KBM-7 (cell line): ENCODE measurements at regions not wholly inside any gene's neighbourhood (a gene's known extent, or its start where the extent isn't known, plus 50 kb on each side); places are given as distances from the start of the nearest gene placed in this dataset.

Experiments used
- DNase-seq: peaks from one replicate; pipeline ENCODE4 v3.0.0-alpha.2; 2015
- in situ Hi-C: fragments of 300-500 bp; cut with MboI; formaldehyde crosslinking; loops from 2 replicates; pipeline ENCODE4 v1.14.3; 2020; ENCODE audit warnings: low sequenced_read_pairs, low pct_unique_long_range_greater_than_20kb, mixed read lengths

GRCh38 chrY:8994001-8994400 is 343.3 kb upstream of the TSPY4 start:
- in situ Hi-C loops = no loop called here
- no peak for DNase-seq

DNA sequence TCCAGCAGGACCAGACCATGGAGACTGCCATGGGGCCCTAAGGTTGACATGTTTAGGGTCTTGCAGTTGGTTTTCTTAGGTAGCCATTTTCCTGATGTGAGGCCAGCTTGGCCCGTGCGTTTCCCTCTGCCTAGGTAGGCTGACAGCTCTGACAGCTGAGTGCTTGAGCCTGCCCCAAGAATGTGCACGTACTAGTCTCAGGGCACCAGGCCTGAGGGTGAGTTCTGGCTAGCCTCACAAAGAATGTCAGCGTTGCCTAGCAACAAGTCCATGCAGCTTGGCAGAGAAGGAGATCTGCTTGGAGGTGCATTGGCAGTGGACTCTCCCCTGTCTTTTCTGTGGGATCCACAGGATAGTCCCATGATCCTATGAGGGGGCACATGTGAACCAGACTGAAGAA is 336.0 kb upstream of the TSPY4 start:
- in situ Hi-C loops = no loop called here
- DNase-seq = no peak

- in situ Hi-C loops = no loop called here
- DNase-seq = no peak
These were observed 333.5 kb upstream of the TSPY4 start for GRCh38 chrY:9003739-9004138.

DNA sequence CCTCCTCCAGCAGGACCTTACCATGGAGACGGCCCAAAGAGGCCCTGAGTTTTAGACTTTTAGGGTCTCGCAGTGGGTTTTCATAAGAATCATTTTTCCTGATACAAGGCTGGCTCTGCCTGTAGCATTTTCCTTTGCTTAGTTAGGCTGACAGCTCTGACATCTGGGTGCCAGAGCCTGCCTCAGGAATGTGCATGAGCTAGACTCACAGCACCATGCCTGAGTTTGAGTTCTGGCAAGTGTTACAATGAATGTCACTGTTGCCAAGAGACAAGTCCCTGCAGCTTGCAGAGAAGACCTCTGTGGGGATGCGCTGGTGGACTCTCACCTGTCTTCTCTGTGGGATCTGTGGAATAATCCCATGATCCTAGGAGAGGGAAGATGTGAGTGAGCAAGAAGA is 328.6 kb upstream of the TSPY4 start:
- in situ Hi-C loops = no loop called here
- no peak for DNase-seq

DNA sequence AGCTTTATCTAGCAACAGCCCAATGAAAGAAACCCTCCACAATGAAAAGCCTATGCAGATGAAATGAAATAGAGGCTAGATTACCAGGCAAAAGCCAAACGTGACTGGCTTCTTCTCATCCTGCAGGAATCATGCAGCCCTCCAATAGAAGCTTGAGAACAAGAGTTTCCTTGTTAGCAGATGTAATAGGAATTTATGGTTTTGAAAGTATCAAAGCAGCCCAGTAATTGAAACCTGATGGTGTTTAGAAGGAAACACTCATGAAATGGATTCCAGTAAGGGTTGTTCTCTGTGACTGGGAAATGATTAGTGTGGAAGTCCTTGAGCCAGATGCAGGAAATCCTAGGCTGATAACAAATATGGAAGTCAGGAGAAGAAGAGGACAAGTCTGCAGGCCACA is 320.3 kb upstream of the TSPY4 start:
- DNase-seq = no peak
- in situ Hi-C loops = no loop called here

GRCh38 chrY:9018401-9018800 is 318.9 kb upstream of the TSPY4 start:
- DNase-seq = no peak
- in situ Hi-C loops = no loop called here

DNA sequence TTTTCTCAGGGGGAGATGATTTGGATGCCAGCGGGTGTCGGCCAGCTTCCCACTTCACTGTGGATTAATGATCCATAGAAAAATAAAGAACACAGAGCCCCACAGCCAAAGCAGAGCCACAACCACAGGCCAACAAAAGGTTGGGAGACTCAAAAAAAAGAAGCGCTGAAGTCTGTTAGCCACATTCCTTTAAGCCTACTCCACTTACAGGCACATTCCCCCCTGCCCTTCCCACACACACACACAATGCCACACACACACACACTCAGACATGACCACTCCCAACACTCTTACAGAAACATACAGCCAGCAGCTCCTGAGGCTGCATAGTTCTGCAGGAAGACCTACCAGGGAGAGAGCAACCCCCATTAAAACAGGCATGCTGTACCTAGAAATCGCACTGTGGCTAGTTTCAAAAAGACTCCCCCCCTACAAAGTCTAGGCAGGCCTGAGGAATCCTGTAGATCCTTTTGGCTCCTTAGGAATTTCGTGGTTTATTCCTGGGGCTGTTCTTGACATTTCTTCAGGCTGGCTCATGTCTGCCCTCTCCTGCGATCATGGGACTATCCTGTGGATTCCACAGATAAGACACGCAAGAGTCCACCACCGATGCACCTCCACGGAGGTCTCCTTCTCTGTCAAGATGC is 309.4 kb upstream of the TSPY4 start:
- DNase-seq = no peak
- in situ Hi-C loops = no loop called here

- in situ Hi-C loops = no loop called here
- DNase-seq = no peak
These were observed 307.3 kb upstream of the TSPY4 start for GRCh38 chrY:9029929-9030328.

DNA sequence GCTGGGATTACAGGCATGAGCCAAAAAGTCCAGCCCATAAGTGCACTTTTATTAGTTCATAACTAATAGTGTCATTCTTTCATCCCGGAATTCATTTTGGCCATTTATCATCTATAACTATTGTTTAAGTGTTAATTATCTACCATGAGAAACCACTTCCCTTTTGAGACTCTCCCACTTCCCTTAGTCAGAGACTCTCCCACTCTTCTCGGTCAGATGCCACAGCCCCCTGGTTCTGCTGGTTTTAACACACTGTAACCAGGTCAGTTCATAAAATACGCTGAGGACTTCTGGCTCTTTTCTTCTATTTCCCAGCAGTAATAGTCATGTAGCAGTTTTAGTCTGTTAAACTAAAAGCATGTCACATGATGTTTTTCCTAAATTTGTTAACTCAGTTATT is 303.0 kb upstream of the TSPY4 start:
- in situ Hi-C loops = no loop called here
- peak; percentile 24 for DNase-seq

GRCh38 chrY:9035246-9035645 is 302.0 kb upstream of the TSPY4 start:
- in situ Hi-C loops = no loop called here
- no peak for DNase-seq

DNA sequence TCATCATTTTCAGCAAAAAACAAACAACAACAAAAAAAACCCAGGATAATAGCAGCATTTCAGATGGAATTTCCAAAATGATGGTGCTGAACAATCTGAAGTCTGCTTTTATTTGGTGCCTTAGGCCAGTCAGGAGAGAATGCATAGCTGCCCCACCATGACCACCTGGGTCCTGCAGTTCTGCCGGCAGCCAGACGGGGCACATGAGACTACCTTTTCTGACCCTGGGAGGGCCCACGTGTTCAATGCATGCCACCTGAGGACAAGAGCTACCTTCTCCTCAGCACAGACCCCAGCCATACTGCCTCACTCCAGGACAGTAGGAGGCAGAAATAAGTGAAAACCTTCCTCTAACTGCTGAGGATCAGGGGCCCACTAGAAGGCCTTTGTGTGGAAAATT is 295.8 kb upstream of the TSPY4 start:
- no peak for DNase-seq
- in situ Hi-C loops = no loop called here
